Parathyroid adenoma (tissue), 2 donors: ENCODE measurements at regions not wholly inside any gene's neighbourhood (a gene's known extent, or its start where the extent isn't known, plus 50 kb on each side); places are given as distances from the start of the nearest gene placed in this dataset.

ENCODE experiments used
- H2AFZ ChIP-seq: fragments of 300-600 bp; sonication (generic); one replicate; pipeline ENCODE4 v1.7.0; 2017; ENCODE audit warnings: antibody characterized with exemption, mild to moderate bottlenecking
- H3K27ac ChIP-seq: fragments of 300-600 bp; sonication (generic); one replicate; pipeline ENCODE4 v1.7.0; 2017
- H3K27me3 ChIP-seq: fragments of 300-600 bp; sonication (generic); one replicate; pipeline ENCODE4 v1.7.0; 2017; ENCODE audit warnings: low read length; ENCODE audit not compliant: control insufficient read depth, insufficient read depth
- H3K36me3 ChIP-seq: fragments of 300-600 bp; sonication (generic); one replicate; pipeline ENCODE4 v1.7.0; 2017; ENCODE audit warnings: low read length; ENCODE audit not compliant: control insufficient read depth, insufficient read depth
- H3K4me1 ChIP-seq: fragments of 300-600 bp; sonication (generic); one replicate; pipeline ENCODE4 v1.7.0; 2017; ENCODE audit warnings: control low read depth
- H3K4me2 ChIP-seq: fragments of 300-600 bp; sonication (generic); one replicate; pipeline ENCODE4 v1.7.0; 2017; ENCODE audit warnings: low read length
- H3K4me3 ChIP-seq: fragments of 300-600 bp; sonication (generic); one replicate; pipeline ENCODE4 v1.7.0; 2017; ENCODE audit warnings: low read depth, low read length
- H3K79me2 ChIP-seq: fragments of 300-600 bp; sonication (generic); one replicate; pipeline ENCODE4 v1.7.0; 2017; ENCODE audit warnings: control low read depth
- H3K9ac ChIP-seq: fragments of 300-600 bp; sonication (generic); one replicate; pipeline ENCODE4 v1.7.0; 2017; ENCODE audit warnings: mild to moderate bottlenecking
- H3K9me3 ChIP-seq: fragments of 300-600 bp; sonication (generic); one replicate; pipeline ENCODE4 v1.7.0; 2017; ENCODE audit warnings: low read length; ENCODE audit not compliant: control insufficient read depth
- TF ChIP-seq, protein P1 (sequence below): fragments of 300-600 bp; sonication (generic); IDR thresholded peaks from one replicate; pipeline ENCODE4 v1.7.0; 2017; ENCODE audit warnings: antibody characterized with exemption, mild to moderate bottlenecking
- donor health status: primary hyperparathyroidism.

GRCh38 chr5:159426694-159427093 lies 96.4 kb upstream of the IL12B start:
- no peaks in the 10 kb centered on the region for H3K4me1 ChIP-seq
- no peak overlapping the region for H3K9ac ChIP-seq
- H3K36me3 ChIP-seq = no peaks in the 10 kb centered on the region
- H3K4me2 ChIP-seq = no peak overlapping the region
- TF ChIP-seq, protein P1, sequence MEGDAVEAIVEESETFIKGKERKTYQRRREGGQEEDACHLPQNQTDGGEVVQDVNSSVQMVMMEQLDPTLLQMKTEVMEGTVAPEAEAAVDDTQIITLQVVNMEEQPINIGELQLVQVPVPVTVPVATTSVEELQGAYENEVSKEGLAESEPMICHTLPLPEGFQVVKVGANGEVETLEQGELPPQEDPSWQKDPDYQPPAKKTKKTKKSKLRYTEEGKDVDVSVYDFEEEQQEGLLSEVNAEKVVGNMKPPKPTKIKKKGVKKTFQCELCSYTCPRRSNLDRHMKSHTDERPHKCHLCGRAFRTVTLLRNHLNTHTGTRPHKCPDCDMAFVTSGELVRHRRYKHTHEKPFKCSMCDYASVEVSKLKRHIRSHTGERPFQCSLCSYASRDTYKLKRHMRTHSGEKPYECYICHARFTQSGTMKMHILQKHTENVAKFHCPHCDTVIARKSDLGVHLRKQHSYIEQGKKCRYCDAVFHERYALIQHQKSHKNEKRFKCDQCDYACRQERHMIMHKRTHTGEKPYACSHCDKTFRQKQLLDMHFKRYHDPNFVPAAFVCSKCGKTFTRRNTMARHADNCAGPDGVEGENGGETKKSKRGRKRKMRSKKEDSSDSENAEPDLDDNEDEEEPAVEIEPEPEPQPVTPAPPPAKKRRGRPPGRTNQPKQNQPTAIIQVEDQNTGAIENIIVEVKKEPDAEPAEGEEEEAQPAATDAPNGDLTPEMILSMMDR = no peak
- H3K27ac ChIP-seq = no peak overlapping the region
- no peak overlapping the region for H2AFZ ChIP-seq
- no peaks in the 10 kb centered on the region for H3K9me3 ChIP-seq
- H3K79me2 ChIP-seq = no peaks in the 10 kb centered on the region
- H3K4me3 ChIP-seq = no peak overlapping the region
- H3K27me3 ChIP-seq = no peaks in the 10 kb centered on the region

DNA sequence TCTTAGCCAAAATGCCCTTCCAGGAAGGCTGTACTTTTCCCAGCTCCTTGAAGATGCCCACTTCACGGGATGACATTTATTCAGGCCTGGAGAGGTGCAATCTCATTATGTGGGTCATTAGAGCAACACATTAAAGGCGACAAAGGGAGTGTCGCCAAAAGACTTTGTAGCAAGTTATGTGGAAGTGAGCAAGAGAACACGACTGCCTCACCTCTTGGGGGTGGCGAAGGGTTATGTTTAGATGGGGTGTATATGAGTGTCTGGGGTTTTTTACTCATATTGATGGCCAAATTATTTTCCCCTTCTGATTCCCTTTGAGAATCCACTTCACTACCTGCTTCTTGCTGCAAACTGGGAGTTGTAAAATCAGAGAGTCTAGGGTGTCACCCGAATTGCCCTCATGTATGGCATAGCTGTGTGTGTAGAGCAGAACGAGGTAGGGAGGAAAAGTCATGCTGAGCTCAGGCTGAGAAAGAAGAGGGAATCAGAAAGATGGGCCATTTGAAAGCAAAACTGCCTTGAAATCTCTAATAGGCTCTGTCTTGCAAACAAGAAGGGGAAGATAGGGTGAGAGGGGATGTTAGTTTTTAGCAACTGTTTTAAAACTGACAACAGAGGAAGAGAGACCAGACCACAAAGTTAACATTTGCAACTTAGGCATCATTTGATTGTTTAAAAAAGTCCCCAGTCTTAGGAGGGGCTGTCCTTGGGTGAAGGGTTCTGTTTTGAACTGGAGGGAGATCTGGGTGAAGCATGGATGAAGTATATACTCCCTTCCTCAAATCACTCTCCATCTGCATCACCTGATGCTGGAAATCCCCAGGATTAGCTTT lies 97.1 kb upstream of the IL12B start:
- no peak overlapping the region for H2AFZ ChIP-seq
- TF ChIP-seq, protein P1 = no peak
- H3K9ac ChIP-seq = no peak overlapping the region
- no peaks in the 10 kb centered on the region for H3K36me3 ChIP-seq
- H3K27me3 ChIP-seq = no peaks in the 10 kb centered on the region
- H3K9me3 ChIP-seq = no peaks in the 10 kb centered on the region
- H3K27ac ChIP-seq = no peak overlapping the region
- H3K4me3 ChIP-seq = no peak overlapping the region
- no peaks in the 10 kb centered on the region for H3K4me1 ChIP-seq
- no peak overlapping the region for H3K4me2 ChIP-seq
- no peaks in the 10 kb centered on the region for H3K79me2 ChIP-seq

DNA sequence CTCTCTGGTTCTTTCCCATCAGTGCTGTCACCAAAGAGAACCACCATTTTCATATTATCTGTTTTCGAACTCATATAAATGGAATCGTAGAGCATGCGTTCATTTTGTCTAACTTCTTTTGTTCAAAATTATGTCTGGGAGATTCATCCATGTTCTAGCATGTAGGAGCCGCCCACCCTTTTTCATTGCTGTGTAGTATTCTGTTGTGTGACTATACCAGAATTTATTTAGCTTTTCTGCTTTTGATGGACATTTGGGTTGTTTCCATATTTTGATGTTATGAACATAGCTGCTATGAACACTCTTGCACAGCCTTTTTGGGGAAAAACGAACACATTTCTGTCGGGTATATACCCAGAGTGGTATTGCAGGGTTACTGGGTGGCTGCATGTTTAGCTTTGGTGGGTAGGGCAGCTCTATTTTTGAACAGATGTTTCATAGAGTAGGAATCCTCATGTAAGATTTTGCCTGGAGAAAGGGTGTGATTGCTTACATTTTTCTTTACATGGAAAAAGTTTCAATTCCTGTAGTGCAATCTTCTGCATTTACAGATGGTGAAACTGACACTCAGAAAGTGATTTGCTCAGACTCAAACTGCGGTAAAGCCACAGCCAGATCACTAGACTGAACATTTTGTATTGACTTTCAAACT lies 100.2 kb upstream of the IL12B start:
- H3K27me3 ChIP-seq = no peaks in the 10 kb centered on the region
- H3K4me1 ChIP-seq = no peaks in the 10 kb centered on the region
- no peak overlapping the region for H3K4me3 ChIP-seq
- H2AFZ ChIP-seq = no peak overlapping the region
- no peaks in the 10 kb centered on the region for H3K9me3 ChIP-seq
- H3K9ac ChIP-seq = no peak overlapping the region
- H3K36me3 ChIP-seq = no peaks in the 10 kb centered on the region
- TF ChIP-seq, protein P1 = no peak
- H3K4me2 ChIP-seq = no peak overlapping the region
- no peak overlapping the region for H3K27ac ChIP-seq
- no peaks in the 10 kb centered on the region for H3K79me2 ChIP-seq

- H3K9ac ChIP-seq = no peak overlapping the region
- H3K27ac ChIP-seq = no peak overlapping the region
- no peaks in the 10 kb centered on the region for H3K79me2 ChIP-seq
- no peaks in the 10 kb centered on the region for H3K9me3 ChIP-seq
- TF ChIP-seq, protein P1 = no peak
- no peak overlapping the region for H2AFZ ChIP-seq
- H3K36me3 ChIP-seq = no peaks in the 10 kb centered on the region
- H3K4me2 ChIP-seq = no peak overlapping the region
- no peak overlapping the region for H3K4me3 ChIP-seq
- no peaks in the 10 kb centered on the region for H3K4me1 ChIP-seq
- H3K27me3 ChIP-seq = no peaks in the 10 kb centered on the region
These were observed 105.6 kb upstream of the IL12B start for GRCh38 chr5:159435855-159436254.
